ENCODE measurements at regions not wholly inside any gene's neighbourhood (a gene's known extent, or its start where the extent isn't known, plus 50 kb on each side); places are given as distances from the start of the nearest gene placed in this dataset.
"Not testable (repeated sequence)": the region's sequence is repeated elsewhere in the genome, so short reads cannot be mapped to it uniquely, and the experiment has no call there.

DNA sequence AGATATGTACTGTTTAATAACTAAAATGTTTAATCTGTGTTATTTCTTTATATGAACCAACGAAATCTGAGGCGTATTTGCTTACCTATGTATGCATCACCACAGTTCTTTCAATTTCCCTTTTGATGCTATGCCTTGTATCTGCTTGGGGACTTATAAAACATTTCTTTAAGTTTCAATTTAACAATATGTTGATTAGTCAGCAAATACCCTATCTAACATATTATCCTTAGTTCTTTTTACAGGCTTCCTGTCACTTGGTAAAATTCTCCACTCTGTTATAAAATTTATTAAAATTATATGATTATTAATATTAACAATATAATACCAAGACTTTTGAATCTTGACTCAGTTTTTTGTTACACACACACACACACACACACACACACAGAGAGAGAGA lies 174.3 kb downstream of the CPS1 start:
- TF ChIP-seq POLR2AphosphoS5 (IDR thresholded peaks at IDR 0.05; ENCODE audit: borderline replicate concordance, low read depth, low read length) = no peak
- TF ChIP-seq EZH2 (IDR thresholded peaks at IDR 0.05) = no peak
- no peak for TF ChIP-seq FOXP2 (optimal IDR thresholded peaks at IDR 0.05; ENCODE audit: control extremely low read depth, extremely low read length, insufficient read depth)
- Histone ChIP-seq H3K9ac (ENCODE audit: insufficient read length) (no peak overlapping the region), H3K9me3 (ENCODE audit: low read depth, low read length) (no peaks in the 10 kb centered on the region), H3K36me3 (ENCODE audit: insufficient read depth, low read length) (no peaks in the 10 kb centered on the region), H3K4me3 (no peak overlapping the region), H3K27ac (no peak overlapping the region)
- DNase-seq (ENCODE audit: low read depth, low spot score) = no peak

- not testable (repeated sequence) for H3K4me3 ChIP-seq; H3K9ac ChIP-seq (ENCODE audit: insufficient read length); H3K27ac ChIP-seq; H3K9me3 ChIP-seq (ENCODE audit: low read depth, low read length); DNase-seq (ENCODE audit: low read depth, low spot score); H3K36me3 ChIP-seq (ENCODE audit: insufficient read depth, low read length)
These were observed 190.4 kb downstream of the CPS1 start for GRCh38 chr2:210746826-210747225.

- H3K9ac ChIP-seq (ENCODE audit: insufficient read length) = no peak overlapping the region
- no peaks in the 10 kb centered on the region for H3K9me3 ChIP-seq (ENCODE audit: low read depth, low read length)
- H3K27ac ChIP-seq = no peak overlapping the region
- TF ChIP-seq POLR2AphosphoS5 (IDR thresholded peaks at IDR 0.05; ENCODE audit: borderline replicate concordance, low read depth, low read length) = no peak
- TF ChIP-seq FOXP2 (optimal IDR thresholded peaks at IDR 0.05; ENCODE audit: control extremely low read depth, extremely low read length, insufficient read depth) = no peak
- TF ChIP-seq EZH2 (IDR thresholded peaks at IDR 0.05) = no peak
- no peak overlapping the region for H3K4me3 ChIP-seq
- DNase-seq (ENCODE audit: low read depth, low spot score) = no peak
- no peaks in the 10 kb centered on the region for H3K36me3 ChIP-seq (ENCODE audit: insufficient read depth, low read length)
These were observed 196.1 kb downstream of the CPS1 start for GRCh38 chr2:210752532-210752931.

DNA sequence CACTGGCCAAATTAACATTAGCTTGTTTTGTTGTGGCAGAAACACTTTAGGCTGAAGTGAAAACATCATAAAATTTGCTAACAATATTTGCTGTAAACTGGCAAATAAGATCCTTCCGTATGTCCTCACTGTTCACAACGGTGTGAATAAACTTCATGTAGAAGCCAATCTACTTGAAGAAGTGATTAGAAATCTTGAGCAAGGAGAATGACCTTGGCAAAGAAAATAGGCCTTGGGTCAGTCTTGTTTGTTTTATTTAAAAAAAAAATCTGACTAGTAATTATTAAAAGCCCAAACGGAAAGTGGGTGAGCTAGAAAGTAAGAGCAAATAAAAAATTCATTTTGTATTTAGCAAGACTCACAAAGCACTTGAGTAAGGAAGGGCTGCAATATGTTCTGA lies 197.0 kb downstream of the CPS1 start:
- H3K9ac ChIP-seq (ENCODE audit: insufficient read length) = no peak overlapping the region
- no peak overlapping the region for H3K4me3 ChIP-seq
- no peaks in the 10 kb centered on the region for H3K36me3 ChIP-seq (ENCODE audit: insufficient read depth, low read length)
- TF ChIP-seq POLR2AphosphoS5 (IDR thresholded peaks at IDR 0.05; ENCODE audit: borderline replicate concordance, low read depth, low read length) (no peak), EZH2 (IDR thresholded peaks at IDR 0.05) (no peak), FOXP2 (optimal IDR thresholded peaks at IDR 0.05; ENCODE audit: control extremely low read depth, extremely low read length, insufficient read depth) (no peak)
- no peak overlapping the region for H3K27ac ChIP-seq
- no peaks in the 10 kb centered on the region for H3K9me3 ChIP-seq (ENCODE audit: low read depth, low read length)
- no peak for DNase-seq (ENCODE audit: low read depth, low spot score)

- no peak overlapping the region for H3K9ac ChIP-seq (ENCODE audit: insufficient read length)
- no peak for DNase-seq (ENCODE audit: low read depth, low spot score)
- no peak for TF ChIP-seq POLR2AphosphoS5 (IDR thresholded peaks at IDR 0.05; ENCODE audit: borderline replicate concordance, low read depth, low read length)
- TF ChIP-seq FOXP2 (optimal IDR thresholded peaks at IDR 0.05; ENCODE audit: control extremely low read depth, extremely low read length, insufficient read depth) = no peak
- no peak for TF ChIP-seq EZH2 (IDR thresholded peaks at IDR 0.05)
These were observed 200.5 kb downstream of the CPS1 start for GRCh38 chr2:210756855-210757254.

GRCh38 chr2:210762604-210763588 lies 206.5 kb downstream of the CPS1 start:
- Histone ChIP-seq H3K9ac (ENCODE audit: insufficient read length) (no peak overlapping the region), H3K9me3 (ENCODE audit: low read depth, low read length) (no peaks in the 10 kb centered on the region), H3K36me3 (ENCODE audit: insufficient read depth, low read length) (no peaks in the 10 kb centered on the region), H3K4me3 (no peak overlapping the region), H3K27ac (no peak overlapping the region)
- DNase-seq (ENCODE audit: low read depth, low spot score) = no peak
- no peak for TF ChIP-seq FOXP2 (optimal IDR thresholded peaks at IDR 0.05; ENCODE audit: control extremely low read depth, extremely low read length, insufficient read depth)
- TF ChIP-seq EZH2 (IDR thresholded peaks at IDR 0.05) = no peak
- TF ChIP-seq POLR2AphosphoS5 (IDR thresholded peaks at IDR 0.05; ENCODE audit: borderline replicate concordance, low read depth, low read length) = no peak

More at GRCh38 chr2:210756855-210757254, 200.5 kb downstream of the CPS1 start:
- Histone ChIP-seq H3K9me3 (ENCODE audit: low read depth, low read length) (no peaks in the 10 kb centered on the region), H3K4me3 (no peak overlapping the region), H3K36me3 (ENCODE audit: insufficient read depth, low read length) (no peaks in the 10 kb centered on the region), H3K27ac (no peak overlapping the region)

- TF ChIP-seq EZH2 (IDR thresholded peaks at IDR 0.05) (no peak), POLR2AphosphoS5 (IDR thresholded peaks at IDR 0.05; ENCODE audit: borderline replicate concordance, low read depth, low read length) (no peak; the same call in 1 of the 2 replicates), FOXP2 (optimal IDR thresholded peaks at IDR 0.05; ENCODE audit: control extremely low read depth, extremely low read length, insufficient read depth) (no peak)
- no peak for DNase-seq (ENCODE audit: low read depth, low spot score)
- H3K36me3 ChIP-seq (ENCODE audit: insufficient read depth, low read length) = no peaks in the 10 kb centered on the region
- H3K9me3 ChIP-seq (ENCODE audit: low read depth, low read length) = no peaks in the 10 kb centered on the region
- no peak overlapping the region for H3K9ac ChIP-seq (ENCODE audit: insufficient read length)
- H3K27ac ChIP-seq = no peak overlapping the region
- H3K4me3 ChIP-seq = no peak overlapping the region
These were observed 212.0 kb downstream of the CPS1 start for GRCh38 chr2:210768329-210768910.

GRCh38 chr2:210776756-210777155 lies 220.4 kb downstream of the CPS1 start:
- DNase-seq (ENCODE audit: low read depth, low spot score) = no peak
- no peaks in the 10 kb centered on the region for H3K9me3 ChIP-seq (ENCODE audit: low read depth, low read length)
- H3K27ac ChIP-seq = no peak overlapping the region
- no peaks in the 10 kb centered on the region for H3K36me3 ChIP-seq (ENCODE audit: insufficient read depth, low read length)
- no peak overlapping the region for H3K9ac ChIP-seq (ENCODE audit: insufficient read length)
- H3K4me3 ChIP-seq = no peak overlapping the region
- TF ChIP-seq EZH2 (IDR thresholded peaks at IDR 0.05) (no peak), POLR2AphosphoS5 (IDR thresholded peaks at IDR 0.05; ENCODE audit: borderline replicate concordance, low read depth, low read length) (no peak), FOXP2 (optimal IDR thresholded peaks at IDR 0.05; ENCODE audit: control extremely low read depth, extremely low read length, insufficient read depth) (no peak)
